GM12875 (cell line): ENCODE measurements at regions not wholly inside any gene's neighbourhood (a gene's known extent, or its start where the extent isn't known, plus 50 kb on each side); places are given as distances from the start of the nearest gene placed in this dataset.
"Not testable (repeated sequence)": the region's sequence is repeated elsewhere in the genome, so short reads cannot be mapped to it uniquely, and the experiment has no call there.

ENCODE experiments used
- H3K4me3 ChIP-seq: one replicate; pipeline ENCODE4 v1.5.1; 2011; ENCODE audit warnings: low read depth, low read length, control low read depth
- TF ChIP-seq, protein P1 (sequence below): IDR thresholded peaks from 2 replicates; pipeline ENCODE4 v1.5.1; 2011; ENCODE audit warnings: low read depth, mild to moderate bottlenecking, control low read depth, inconsistent platforms, low read length, moderate library complexity, borderline replicate concordance; ENCODE audit not compliant: insufficient read depth

- TF ChIP-seq, protein P1, sequence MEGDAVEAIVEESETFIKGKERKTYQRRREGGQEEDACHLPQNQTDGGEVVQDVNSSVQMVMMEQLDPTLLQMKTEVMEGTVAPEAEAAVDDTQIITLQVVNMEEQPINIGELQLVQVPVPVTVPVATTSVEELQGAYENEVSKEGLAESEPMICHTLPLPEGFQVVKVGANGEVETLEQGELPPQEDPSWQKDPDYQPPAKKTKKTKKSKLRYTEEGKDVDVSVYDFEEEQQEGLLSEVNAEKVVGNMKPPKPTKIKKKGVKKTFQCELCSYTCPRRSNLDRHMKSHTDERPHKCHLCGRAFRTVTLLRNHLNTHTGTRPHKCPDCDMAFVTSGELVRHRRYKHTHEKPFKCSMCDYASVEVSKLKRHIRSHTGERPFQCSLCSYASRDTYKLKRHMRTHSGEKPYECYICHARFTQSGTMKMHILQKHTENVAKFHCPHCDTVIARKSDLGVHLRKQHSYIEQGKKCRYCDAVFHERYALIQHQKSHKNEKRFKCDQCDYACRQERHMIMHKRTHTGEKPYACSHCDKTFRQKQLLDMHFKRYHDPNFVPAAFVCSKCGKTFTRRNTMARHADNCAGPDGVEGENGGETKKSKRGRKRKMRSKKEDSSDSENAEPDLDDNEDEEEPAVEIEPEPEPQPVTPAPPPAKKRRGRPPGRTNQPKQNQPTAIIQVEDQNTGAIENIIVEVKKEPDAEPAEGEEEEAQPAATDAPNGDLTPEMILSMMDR = no peak
- no peak overlapping the region for H3K4me3 ChIP-seq
These were observed 82.7 kb downstream of the ASCL4 start for GRCh38 chr12:107857191-107857590.

DNA sequence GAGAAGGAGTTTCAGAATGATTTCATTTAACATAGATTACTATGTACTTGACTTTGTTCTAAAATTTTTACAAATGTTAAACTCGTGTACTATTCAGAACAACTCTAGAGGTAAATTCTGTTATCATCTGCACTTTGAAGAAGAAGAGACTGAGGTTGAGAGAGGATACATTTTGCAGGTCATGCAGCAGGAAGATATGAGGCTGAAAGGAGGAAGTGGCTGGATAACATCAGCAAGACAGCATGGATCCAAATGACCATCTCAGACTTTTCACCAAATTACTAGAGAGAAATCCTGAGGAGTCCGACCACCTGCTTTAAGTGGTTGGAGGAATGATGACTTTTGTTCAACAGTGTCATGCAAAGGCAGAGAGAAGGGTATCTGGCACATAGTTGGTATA is 84.9 kb downstream of the ASCL4 start:
- no peak overlapping the region for H3K4me3 ChIP-seq
- TF ChIP-seq, protein P1 = no peak

DNA sequence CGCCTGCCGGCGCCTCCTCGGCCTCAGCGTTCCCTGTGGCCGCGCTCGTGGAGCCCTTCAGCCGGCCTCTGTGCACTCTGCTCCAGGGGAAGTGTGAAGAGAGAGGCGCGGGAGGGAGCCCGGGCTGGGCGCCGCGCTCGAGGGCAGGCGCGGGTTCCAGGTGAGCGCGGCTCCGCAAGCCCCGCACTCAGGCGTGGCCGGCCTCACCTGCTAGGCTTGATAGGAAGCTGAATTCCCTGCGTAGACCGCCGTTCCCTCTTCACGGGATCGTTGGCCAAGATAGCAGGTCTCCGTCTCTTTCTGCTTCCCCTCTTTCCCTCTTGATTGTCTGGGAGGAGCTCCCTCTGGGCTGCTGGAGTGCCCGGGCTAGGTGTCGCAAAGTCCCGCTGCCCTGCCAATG is 89.7 kb downstream of the ASCL4 start:
- TF ChIP-seq, protein P1 = no peak
- H3K4me3 ChIP-seq = no peak overlapping the region

DNA sequence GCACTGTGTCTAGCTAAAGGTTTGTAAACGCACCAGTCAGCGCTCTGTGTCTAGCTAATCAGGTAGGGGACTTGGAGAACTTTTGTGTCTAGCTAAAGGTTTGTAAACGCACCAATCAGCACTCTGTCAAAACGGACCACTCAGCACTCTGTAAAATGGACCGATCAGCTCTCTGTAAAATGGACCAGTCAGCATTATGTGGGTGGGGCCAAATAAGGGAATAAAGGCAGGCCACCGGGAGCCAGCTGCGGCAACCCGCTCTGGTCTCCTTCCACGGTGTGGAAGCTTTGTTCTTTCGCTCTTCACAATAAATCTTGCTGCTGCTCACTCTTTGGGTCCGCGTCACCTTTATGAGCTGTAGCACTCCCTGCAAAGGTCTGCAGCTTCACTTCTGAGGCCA is 90.2 kb downstream of the ASCL4 start:
- not testable (repeated sequence) for H3K4me3 ChIP-seq

DNA sequence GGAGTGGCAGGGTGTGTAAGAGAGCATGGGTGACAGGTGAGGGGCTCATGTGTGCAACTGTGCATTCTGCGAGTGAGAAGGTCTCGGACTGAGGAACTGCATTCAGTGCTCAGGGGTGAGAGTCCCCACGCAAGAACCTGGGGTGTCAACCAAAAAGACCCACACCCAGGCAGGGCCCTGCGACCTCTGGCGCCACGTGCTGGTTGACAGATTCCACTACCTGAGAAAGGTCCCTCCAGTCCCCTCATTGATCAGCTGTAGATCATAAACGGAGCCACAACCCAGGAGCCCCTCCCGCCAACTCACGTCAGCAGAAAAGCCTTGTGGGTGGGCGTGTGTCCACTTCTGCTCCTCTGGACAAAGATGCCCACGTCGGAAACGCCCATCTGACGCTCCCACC is 98.7 kb downstream of the ASCL4 start:
- H3K4me3 ChIP-seq = no peak overlapping the region
- TF ChIP-seq, protein P1 = no peak

GRCh38 chr12:107875786-107876185 is 101.3 kb downstream of the ASCL4 start:
- H3K4me3 ChIP-seq = no peak overlapping the region
- TF ChIP-seq, protein P1 = peak; percentile 37; the same call in 1 of the 2 replicates

DNA sequence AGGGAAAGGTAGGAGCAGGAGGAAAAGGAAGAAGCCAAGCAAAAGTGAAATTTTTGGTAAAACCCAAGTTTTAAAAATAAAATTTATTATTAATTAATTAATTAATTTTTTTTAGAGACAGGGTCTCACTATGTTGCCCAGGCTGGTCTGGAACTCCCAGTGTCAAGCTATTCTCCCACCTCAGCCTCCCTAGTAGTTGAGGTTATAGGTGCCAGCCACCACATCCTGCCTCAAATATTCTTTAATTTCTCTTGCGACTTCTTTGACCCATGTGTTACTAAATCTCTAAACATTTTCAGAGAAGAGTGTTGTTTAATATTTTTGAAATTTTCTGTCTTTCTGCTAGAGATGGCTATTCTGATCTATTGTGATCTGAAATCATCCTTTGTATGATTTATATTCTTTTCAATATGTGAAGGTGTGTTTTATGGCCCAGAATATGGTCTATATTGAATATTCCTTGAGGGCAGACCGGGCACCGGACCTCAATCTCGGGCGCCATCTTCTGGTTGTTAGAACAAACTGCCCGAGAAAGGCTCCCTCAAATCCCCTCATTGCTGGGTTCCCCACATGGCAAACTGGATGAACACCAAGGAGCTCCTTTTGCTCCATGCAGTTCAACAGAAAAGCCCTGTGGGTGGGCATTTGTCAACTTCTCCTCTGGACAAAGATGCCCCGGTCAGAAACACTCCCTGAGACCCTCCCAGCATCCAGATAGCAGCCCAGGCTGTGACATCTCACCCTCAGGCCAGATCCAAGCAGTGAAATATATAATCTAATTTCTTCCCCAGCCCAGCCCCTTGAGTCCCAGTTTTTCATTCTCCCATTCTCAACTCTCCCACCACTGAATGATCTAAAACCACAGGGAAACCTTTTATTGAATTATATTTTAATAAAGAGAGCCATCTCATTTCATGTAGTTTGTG is 110.5 kb downstream of the ASCL4 start:
- TF ChIP-seq, protein P1 = peak; percentile 70

More for the DNA sequence above, 110.5 kb downstream of the ASCL4 start:
- no peak overlapping the region for H3K4me3 ChIP-seq
